HG03469 (cell line): ENCODE measurements at regions not wholly inside any gene's neighbourhood (a gene's known extent, or its start where the extent isn't known, plus 50 kb on each side); places are given as distances from the start of the nearest gene placed in this dataset.
"Not testable (repeated sequence)": the region's sequence is repeated elsewhere in the genome, so short reads cannot be mapped to it uniquely, and the experiment has no call there.

Experiments
- ATAC-seq: cut with Tn5 transposase; IDR thresholded peaks from one replicate; pipeline ENCODE4 v1.9.1; 2021; ENCODE audit warnings: mild to moderate bottlenecking, moderate library complexity, moderate number of reproducible peaks; ENCODE audit not compliant: unreplicated experiment

- ATAC-seq, result not testable (repeated sequence)
Observed at GRCh38 chr14:105921781-105922180, 395.4 kb downstream of the TMEM121 start.

GRCh38 chr14:105923520-105924191 is 397.3 kb downstream of the TMEM121 start:
- ATAC-seq, result not testable (repeated sequence)

- ATAC-seq, result no peak
Observed at GRCh38 chr14:105924951-105925591, 398.7 kb downstream of the TMEM121 start.

DNA sequence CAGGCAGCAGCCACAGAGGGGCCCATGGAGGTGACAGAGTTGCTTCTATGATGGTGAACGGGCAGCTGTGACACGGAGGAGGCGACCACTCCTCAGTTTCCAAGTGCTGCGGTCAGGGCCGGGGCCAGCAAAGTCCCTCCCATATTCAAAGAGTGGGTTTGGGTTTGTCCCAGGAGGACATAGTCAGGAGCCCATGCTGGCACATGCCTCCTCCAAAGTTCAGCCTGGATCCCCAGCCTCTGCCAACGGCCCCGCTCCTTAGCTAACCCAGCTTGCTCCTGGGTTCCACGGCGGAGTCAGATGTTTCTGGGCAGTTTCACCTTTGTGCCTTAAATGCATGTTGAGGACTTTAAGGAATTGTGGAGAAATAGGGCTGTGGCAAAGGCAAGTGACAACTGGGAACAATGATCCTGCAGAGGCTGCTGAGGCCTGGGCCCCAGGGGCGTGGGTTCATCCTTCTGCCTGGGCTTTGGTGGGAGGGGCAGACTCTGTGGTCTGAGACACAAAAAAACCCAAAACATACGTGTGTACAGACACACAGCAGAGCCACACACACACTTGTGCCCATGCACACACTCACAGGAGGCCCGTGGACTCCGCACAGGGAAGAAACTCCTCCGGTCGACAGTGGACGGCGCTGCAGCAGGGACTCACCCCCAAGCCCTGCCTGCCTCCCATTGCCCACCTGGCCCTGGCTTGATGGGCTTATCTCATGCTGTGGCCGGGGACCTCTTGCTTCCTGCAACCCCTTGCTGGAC is 399.4 kb downstream of the TMEM121 start:
- ATAC-seq, result no peak

DNA sequence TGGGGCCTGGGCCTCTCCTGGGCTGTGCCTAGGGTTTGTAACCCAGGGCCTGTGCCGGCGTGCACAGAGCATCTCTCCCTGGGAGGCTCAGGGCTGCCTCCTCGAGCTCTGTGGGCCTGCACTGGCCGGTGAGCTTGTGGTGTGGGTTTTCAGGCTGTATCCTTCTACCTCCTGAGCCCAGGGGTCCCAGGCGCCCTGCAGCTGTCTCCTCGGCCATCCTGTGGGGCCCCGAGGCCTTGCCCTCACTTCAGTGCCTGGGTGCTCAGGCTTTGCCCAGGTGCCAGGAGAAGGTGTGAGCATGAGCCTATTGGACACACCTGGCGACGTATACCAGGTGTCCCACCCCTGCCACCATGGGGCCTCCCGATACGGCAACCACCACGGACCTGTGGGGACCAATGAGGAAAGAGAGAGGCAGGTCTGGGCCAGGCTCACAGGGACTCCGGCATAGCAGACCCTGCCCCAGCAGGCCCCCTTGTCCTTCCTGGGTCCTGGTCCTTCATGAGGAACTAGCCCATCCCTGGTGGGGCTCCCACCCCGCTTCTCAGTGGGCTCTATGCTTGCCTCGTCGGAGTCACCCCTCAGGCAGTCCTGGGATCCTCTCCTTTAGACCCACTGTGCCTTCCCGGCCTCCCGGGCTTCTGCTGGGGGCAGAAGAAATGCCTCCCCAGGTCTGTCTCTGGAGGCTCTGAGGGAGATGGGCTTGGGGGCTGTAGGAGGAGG is 400.2 kb downstream of the TMEM121 start:
- ATAC-seq, result no peak

DNA sequence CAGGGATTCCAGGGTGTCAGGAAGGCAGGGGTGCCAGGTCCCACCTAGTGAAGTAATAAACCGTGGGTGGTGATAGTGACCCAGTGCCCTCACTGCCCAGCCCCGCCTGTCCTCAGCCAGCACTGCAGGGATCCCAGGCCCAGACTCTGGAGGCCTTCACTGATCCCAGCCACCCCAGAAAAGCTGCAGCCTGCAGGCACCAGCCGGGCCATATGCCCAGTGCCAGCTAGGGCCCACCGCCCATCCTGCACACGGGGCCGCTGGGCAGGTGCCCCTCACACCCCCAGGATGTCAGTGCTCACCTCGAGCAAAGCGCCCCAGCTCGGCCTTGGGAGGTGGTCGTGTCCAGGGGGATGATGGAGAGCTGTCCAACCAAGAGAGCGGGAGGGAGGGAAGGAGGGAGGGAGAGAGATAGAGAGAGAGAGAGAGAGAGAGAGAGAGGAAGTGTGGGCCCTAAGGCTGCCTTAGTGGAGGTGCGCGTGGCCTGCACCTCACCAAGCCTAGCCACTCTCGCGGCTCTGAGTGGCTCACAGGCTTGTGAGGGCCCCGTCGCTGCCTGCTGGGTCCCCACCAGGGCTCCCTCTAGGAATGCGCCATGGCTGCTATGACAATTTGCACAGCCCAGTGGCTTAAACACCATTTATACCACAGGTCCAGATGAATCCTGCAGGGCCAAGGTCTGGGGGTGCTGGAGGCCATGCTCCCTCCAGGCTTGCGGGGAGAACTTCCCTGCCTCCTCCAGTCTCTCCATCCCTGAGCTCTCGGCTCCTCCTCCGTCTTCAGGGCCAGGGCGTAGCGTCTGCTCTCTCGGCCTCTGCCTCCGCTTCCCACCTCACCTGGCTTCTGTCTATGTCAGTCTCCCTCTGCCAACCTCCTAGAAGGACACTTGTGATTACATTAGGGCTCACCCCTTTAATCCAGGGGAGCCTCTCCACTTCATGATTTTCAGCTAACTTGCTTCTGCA is 401.0 kb downstream of the TMEM121 start:
- ATAC-seq, result no peak

DNA sequence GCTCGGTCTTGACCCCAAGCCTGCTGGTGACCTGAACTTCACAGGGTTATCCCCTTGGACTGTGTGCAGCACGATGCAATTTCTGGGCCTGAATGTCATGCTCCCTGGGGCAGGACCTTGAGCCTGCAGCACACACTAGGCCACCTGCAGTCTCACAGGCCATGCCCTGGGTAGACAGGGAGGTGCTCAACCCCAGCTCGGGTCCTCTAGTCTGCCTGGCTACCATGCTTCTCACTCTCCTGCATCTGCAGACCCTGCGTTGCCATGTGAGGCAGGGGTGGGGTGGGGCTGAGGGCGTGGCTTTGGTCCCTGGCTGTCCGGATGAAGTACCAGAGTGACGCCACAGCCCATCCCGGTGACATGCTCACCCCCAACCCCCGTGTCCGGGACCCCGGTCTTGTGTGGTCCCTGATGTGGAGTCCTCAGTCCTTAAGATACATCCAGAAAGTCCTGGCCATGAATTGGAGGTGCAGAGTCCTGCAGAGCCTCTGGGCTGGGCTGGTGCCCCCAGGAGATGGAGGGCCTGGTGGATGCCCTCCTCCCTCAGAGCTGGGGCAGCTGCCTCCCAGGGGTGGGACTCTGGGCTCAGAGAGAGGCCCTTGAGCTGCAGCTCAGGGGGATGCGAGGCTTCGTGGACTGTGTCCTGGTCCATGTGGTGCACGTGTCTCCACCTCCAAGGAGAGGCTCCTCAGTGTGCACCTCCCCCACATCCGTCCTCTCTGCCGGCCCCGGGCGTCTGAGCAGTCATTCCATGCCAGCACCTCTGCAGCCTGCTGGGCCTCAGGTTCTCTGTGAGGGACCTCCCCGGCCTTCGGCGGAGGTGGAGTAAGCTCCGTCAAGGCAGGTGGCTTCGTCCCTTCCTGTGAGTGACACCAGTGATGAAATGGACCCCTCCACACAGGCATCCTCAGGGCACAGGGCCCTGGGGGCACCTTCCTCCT is 402.1 kb downstream of the TMEM121 start:
- not testable (repeated sequence) for ATAC-seq

GRCh38 chr14:105929327-105930081 is 403.1 kb downstream of the TMEM121 start:
- ATAC-seq, result no peak

DNA sequence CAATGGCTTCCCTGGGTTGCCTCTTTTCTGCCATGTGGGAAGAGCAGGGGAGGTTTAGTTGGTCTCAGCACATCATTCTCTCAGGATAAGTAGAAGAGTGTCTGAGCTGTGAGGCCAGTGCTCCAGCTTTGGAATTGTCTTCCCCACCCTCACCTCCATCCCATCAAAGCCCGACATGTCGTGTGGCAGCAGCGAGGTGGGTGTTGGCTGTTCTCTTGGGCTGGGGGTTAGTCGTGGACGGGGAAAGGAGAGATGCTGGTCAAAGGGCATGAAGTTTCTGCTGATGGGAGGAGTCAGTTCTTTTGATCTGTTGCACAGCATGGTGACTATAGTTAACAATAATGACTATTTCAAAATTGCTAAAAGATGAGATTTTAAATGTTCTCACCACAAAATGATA is 404.2 kb downstream of the TMEM121 start:
- no peak for ATAC-seq

GRCh38 chr14:105931808-105932483 is 405.6 kb downstream of the TMEM121 start:
- no peak for ATAC-seq

DNA sequence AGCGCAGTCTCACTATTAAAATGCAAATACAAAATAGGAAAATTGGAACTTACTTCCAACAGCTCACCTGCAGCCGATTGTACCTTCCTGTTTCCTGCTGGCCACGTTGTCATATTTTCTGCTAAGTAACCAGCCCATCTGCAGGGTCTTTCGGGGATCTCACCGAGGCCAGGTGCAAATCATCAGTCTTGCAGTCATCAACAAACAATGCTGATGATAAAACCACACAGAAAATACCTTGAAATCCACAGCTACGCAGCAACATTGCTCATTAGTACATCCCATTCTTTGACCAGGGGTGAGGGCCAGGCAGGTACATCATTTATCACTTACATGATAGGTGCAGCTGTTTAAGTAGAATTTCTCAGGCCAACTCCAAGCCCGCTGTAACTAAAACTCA is 406.9 kb downstream of the TMEM121 start:
- ATAC-seq, result no peak

- ATAC-seq, result no peak
Observed at GRCh38 chr14:105935384-105935783, 409.0 kb downstream of the TMEM121 start.

GRCh38 chr14:105937253-105938054 is 411.1 kb downstream of the TMEM121 start:
- no peak for ATAC-seq

DNA sequence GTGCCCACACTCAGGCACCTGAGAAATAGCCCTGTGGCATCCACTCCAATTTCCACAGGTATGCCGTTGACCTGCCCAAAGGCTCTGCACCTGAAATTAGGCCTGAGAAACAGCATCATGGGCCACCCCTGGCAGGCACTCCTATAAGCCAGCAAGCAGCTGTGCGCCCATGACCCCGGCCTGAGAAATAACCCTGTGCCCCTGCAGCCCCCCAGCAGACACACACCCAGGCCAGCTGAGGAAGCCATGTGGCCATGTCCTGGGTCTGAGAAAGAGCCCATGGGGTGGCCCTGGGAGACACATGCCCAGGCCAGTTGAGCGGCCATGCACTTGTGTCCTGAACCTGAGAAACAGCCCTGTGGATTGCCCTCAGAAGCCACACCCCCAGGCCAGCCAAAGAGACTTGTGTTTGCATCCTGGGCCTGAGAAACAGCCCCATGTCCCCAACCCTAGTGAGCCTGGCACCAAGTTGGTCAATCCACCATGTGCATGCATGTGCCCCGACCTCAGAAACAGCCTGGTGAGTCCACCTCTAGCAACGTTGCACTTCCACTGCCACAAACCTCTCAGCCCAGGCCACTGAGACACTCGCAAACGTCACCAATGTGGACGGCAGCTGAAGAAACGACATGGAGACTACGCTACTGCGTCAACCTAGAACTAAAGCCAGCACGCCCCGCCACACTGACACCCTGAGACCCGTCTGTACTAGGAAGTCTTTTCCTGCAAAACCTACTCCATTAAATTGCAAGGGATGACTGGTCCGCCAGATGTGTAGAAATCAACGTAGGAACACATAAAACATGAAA is 411.9 kb downstream of the TMEM121 start:
- ATAC-seq, result no peak

- no peak for ATAC-seq
Observed at GRCh38 chr14:105938959-105939358, 412.6 kb downstream of the TMEM121 start.
